Progenitor cell of endocrine pancreas (in vitro differentiated cells): ENCODE measurements at regions not wholly inside any gene's neighbourhood (a gene's known extent, or its start where the extent isn't known, plus 50 kb on each side); places are given as distances from the start of the nearest gene placed in this dataset.

Experiments used
- DNase-seq: peaks from one replicate; pipeline ENCODE4 v3.0.0; 2021; ENCODE audit warnings: low spot score; ENCODE audit not compliant: unreplicated experiment
- H3K27ac Mint-ChIP-seq: 2 replicates; pipeline ENCODE4 v1.8.0; 2021; ENCODE audit warnings: mild to moderate bottlenecking, moderate library complexity, mixed read lengths
- H3K27me3 Mint-ChIP-seq: 2 replicates; pipeline ENCODE4 v1.8.0; 2021; ENCODE audit warnings: mixed read lengths
- H3K36me3 Mint-ChIP-seq: 2 replicates; pipeline ENCODE4 v1.8.0; 2022; ENCODE audit warnings: mixed read lengths; ENCODE audit not compliant: insufficient read depth
- H3K4me1 Mint-ChIP-seq: 2 replicates; pipeline ENCODE4 v1.8.0; 2021; ENCODE audit warnings: low read depth, mixed read lengths
- H3K4me3 Mint-ChIP-seq: 2 replicates; pipeline ENCODE4 v1.8.0; 2021; ENCODE audit warnings: low read depth, mild to moderate bottlenecking, moderate library complexity, mixed read lengths
- H3K9me3 Mint-ChIP-seq: 2 replicates; pipeline ENCODE4 v1.8.0; 2021; ENCODE audit warnings: low read depth, mixed read lengths
- CTCF ChIP-seq: fragments of 200-600 bp; sonication (generic); IDR thresholded peaks from one replicate; pipeline ENCODE4 v1.5.0; 2021; ENCODE audit warnings: antibody characterized with exemption, mild to moderate bottlenecking; ENCODE audit not compliant: unreplicated experiment

GRCh38 chr5:104628911-104629310 is 1066.3 kb upstream of the NUDT12 start:
- H3K36me3 Mint-ChIP-seq, result no peaks in the 10 kb centered on the region
- no peak overlapping the region for H3K4me3 Mint-ChIP-seq
- no peak overlapping the region for H3K27ac Mint-ChIP-seq
- no peaks in the 10 kb centered on the region for H3K4me1 Mint-ChIP-seq
- H3K9me3 Mint-ChIP-seq, result peaks cover 10% of the 10 kb centered on the region
- no peaks in the 10 kb centered on the region for H3K27me3 Mint-ChIP-seq
- no peak for TF ChIP-seq CTCF
- no peak for DNase-seq

GRCh38 chr5:104626122-104626521 is 1063.5 kb upstream of the NUDT12 start:
- no peak for TF ChIP-seq CTCF
- no peaks in the 10 kb centered on the region for H3K27me3 Mint-ChIP-seq
- H3K36me3 Mint-ChIP-seq, result no peaks in the 10 kb centered on the region
- no peak overlapping the region for H3K4me3 Mint-ChIP-seq
- no peaks in the 10 kb centered on the region for H3K4me1 Mint-ChIP-seq
- DNase-seq, result no peak
- H3K9me3 Mint-ChIP-seq, result peaks cover 10% of the 10 kb centered on the region
- no peak overlapping the region for H3K27ac Mint-ChIP-seq

- Mint-ChIP-seq H3K4me1 (peaks cover 5% of the 10 kb centered on the region), H3K9me3 (peaks cover 3% of the 10 kb centered on the region), H3K27ac (no peak overlapping the region), H3K4me3 (no peak overlapping the region), H3K27me3 (no peaks in the 10 kb centered on the region), H3K36me3 (no peaks in the 10 kb centered on the region)
- DNase-seq, result no peak
- TF ChIP-seq CTCF, result no peak
These were observed 1049.4 kb upstream of the NUDT12 start for GRCh38 chr5:104612005-104612404.

- Mint-ChIP-seq H3K4me3 (no peak overlapping the region), H3K4me1 (peaks cover 5% of the 10 kb centered on the region), H3K27ac (no peak overlapping the region), H3K27me3 (no peaks in the 10 kb centered on the region), H3K36me3 (no peaks in the 10 kb centered on the region), H3K9me3 (peaks cover 3% of the 10 kb centered on the region)
- DNase-seq, result no peak
- no peak for TF ChIP-seq CTCF
These were observed 1048.7 kb upstream of the NUDT12 start for GRCh38 chr5:104611135-104611767.

GRCh38 chr5:104606258-104606829 is 1043.8 kb upstream of the NUDT12 start:
- Mint-ChIP-seq H3K4me1 (no peaks in the 10 kb centered on the region), H3K27me3 (no peaks in the 10 kb centered on the region), H3K4me3 (no peak overlapping the region), H3K36me3 (no peaks in the 10 kb centered on the region), H3K27ac (no peak overlapping the region), H3K9me3 (peaks cover 21% of the 10 kb centered on the region)
- no peak for DNase-seq
- no peak for TF ChIP-seq CTCF
